SK-N-SH treated with all-trans-retinoic acid at 6 μM for 48 hours (cell line): ENCODE measurements at regions not wholly inside any gene's neighbourhood (a gene's known extent, or its start where the extent isn't known, plus 50 kb on each side); places are given as distances from the start of the nearest gene placed in this dataset.

Source experiments
- ARNTL ChIP-seq: fragments of 450-650 bp; formaldehyde crosslinking; IDR thresholded peaks from 2 replicates; pipeline ENCODE4 v1.5.0; 2020; ENCODE audit warnings: low read depth, mild to moderate bottlenecking, moderate library complexity, borderline replicate concordance
- CREB5 ChIP-seq: fragments of 250-450 bp; sonication (Bioruptor Pico); IDR thresholded peaks from 2 replicates; pipeline ENCODE4 v1.5.1; 2020; ENCODE audit warnings: low read depth, mild to moderate bottlenecking, moderate library complexity
- ISL1 ChIP-seq: fragments of 250-450 bp; sonication (Bioruptor Pico); IDR thresholded peaks from 2 replicates; pipeline ENCODE4 v2.1.2; 2022; ENCODE audit warnings: mild to moderate bottlenecking, moderate library complexity
- OSR1 ChIP-seq: fragments of 250-450 bp; sonication (Bioruptor Pico); IDR thresholded peaks from 2 replicates; pipeline ENCODE4 v1.8.0; 2022; ENCODE audit warnings: moderate library complexity, mild to moderate bottlenecking, inconsistent platforms
- TCF4 ChIP-seq: fragments of 250-450 bp; sonication (Bioruptor Pico); IDR thresholded peaks from 2 replicates; pipeline ENCODE4 v1.8.0; 2021; ENCODE audit warnings: mild to moderate bottlenecking, moderate library complexity, borderline replicate concordance
- TF ChIP-seq, protein P1 (sequence below): fragments of 250-450 bp; sonication (Bioruptor Pico); IDR thresholded peaks from 2 replicates; pipeline ENCODE4 v1.8.0; 2021; ENCODE audit warnings: low read depth, mild to moderate bottlenecking, moderate library complexity, borderline replicate concordance

GRCh38 chr16:86354641-86355513 is 155.4 kb upstream of the FOXF1 start:
- TF ChIP-seq TCF4 (no peak), OSR1 (CRISPR knock-in tag) (no peak), CREB5 (no peak), ISL1 (CRISPR knock-in tag) (no peak), ARNTL (no peak)
- TF ChIP-seq, protein P1, sequence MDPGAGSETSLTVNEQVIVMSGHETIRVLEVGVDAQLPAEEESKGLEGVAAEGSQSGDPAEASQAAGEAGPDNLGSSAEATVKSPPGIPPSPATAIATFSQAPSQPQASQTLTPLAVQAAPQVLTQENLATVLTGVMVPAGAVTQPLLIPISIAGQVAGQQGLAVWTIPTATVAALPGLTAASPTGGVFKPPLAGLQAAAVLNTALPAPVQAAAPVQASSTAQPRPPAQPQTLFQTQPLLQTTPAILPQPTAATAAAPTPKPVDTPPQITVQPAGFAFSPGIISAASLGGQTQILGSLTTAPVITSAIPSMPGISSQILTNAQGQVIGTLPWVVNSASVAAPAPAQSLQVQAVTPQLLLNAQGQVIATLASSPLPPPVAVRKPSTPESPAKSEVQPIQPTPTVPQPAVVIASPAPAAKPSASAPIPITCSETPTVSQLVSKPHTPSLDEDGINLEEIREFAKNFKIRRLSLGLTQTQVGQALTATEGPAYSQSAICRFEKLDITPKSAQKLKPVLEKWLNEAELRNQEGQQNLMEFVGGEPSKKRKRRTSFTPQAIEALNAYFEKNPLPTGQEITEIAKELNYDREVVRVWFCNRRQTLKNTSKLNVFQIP (CRISPR knock-in tag): no peak
